T-helper 9 cell (primary cell): ENCODE measurements at regions not wholly inside any gene's neighbourhood (a gene's known extent, or its start where the extent isn't known, plus 50 kb on each side); places are given as distances from the start of the nearest gene placed in this dataset.
"Not testable (repeated sequence)": the region's sequence is repeated elsewhere in the genome, so short reads cannot be mapped to it uniquely, and the experiment has no call there.

Experiments used
- DNase-seq: peaks from one replicate; pipeline ENCODE4 v3.0.0-alpha.2; 2020

- DNase-seq = no peak
Measured at GRCh38 chr4:129254526-129254925, 158.6 kb downstream of the C4orf33 start.

GRCh38 chr4:129261584-129261983 lies 165.6 kb downstream of the C4orf33 start:
- no peak for DNase-seq

GRCh38 chr4:129264008-129264657 lies 168.2 kb downstream of the C4orf33 start:
- DNase-seq = no peak

GRCh38 chr4:129278868-129279267 lies 182.9 kb downstream of the C4orf33 start:
- no peak for DNase-seq

- DNase-seq = no peak
Measured at GRCh38 chr4:129282293-129282692, 186.3 kb downstream of the C4orf33 start.

GRCh38 chr4:129292194-129292593 lies 196.2 kb downstream of the C4orf33 start:
- DNase-seq = not testable (repeated sequence)

- DNase-seq = no peak
Measured at GRCh38 chr4:129314781-129315180, 218.8 kb downstream of the C4orf33 start.

GRCh38 chr4:129322920-129323319 lies 227.0 kb downstream of the C4orf33 start:
- DNase-seq = no peak

GRCh38 chr4:129323658-129324057 lies 227.7 kb downstream of the C4orf33 start:
- DNase-seq = no peak

- no peak for DNase-seq
Measured at GRCh38 chr4:129326571-129327460, 230.9 kb downstream of the C4orf33 start.

- no peak for DNase-seq
Measured at GRCh38 chr4:129327637-129328036, 231.7 kb downstream of the C4orf33 start.

- DNase-seq = no peak
Measured at GRCh38 chr4:129328162-129328561, 232.2 kb downstream of the C4orf33 start.

- no peak for DNase-seq
Measured at GRCh38 chr4:129334136-129334535, 238.2 kb downstream of the C4orf33 start.

- no peak for DNase-seq
Measured at GRCh38 chr4:129335276-129335675, 239.3 kb downstream of the C4orf33 start.

GRCh38 chr4:129335818-129336217 lies 239.9 kb downstream of the C4orf33 start:
- DNase-seq = no peak

GRCh38 chr4:129336457-129337227 lies 240.7 kb downstream of the C4orf33 start:
- DNase-seq = no peak

GRCh38 chr4:129337228-129337620 lies 241.3 kb downstream of the C4orf33 start:
- DNase-seq = no peak

GRCh38 chr4:129342819-129343408 lies 247.0 kb downstream of the C4orf33 start:
- DNase-seq = no peak

GRCh38 chr4:129344058-129344457 lies 248.1 kb downstream of the C4orf33 start:
- DNase-seq = no peak

- DNase-seq = no peak
Measured at GRCh38 chr4:129345609-129346008, 249.7 kb downstream of the C4orf33 start.

GRCh38 chr4:129346036-129346435 lies 250.1 kb downstream of the C4orf33 start:
- DNase-seq = no peak

- DNase-seq = no peak
Measured at GRCh38 chr4:129346734-129347133, 250.8 kb downstream of the C4orf33 start.
